H1 (cell line): ENCODE measurements at regions not wholly inside any gene's neighbourhood (a gene's known extent, or its start where the extent isn't known, plus 50 kb on each side); places are given as distances from the start of the nearest gene placed in this dataset.

Source experiments
- BCL11A ChIP-seq, 2 experiments: IDR thresholded peaks; one replicate each; pipeline ENCODE4 v1.6.1; 2011; ENCODE audit warnings: low read depth in 2 of 2, low read length in 2 of 2, mild to moderate bottlenecking in 2 of 2
- TF ChIP-seq, protein P1 (sequence below): IDR thresholded peaks from 2 replicates; pipeline ENCODE4 v1.6.1; 2012; ENCODE audit warnings: inconsistent platforms

DNA sequence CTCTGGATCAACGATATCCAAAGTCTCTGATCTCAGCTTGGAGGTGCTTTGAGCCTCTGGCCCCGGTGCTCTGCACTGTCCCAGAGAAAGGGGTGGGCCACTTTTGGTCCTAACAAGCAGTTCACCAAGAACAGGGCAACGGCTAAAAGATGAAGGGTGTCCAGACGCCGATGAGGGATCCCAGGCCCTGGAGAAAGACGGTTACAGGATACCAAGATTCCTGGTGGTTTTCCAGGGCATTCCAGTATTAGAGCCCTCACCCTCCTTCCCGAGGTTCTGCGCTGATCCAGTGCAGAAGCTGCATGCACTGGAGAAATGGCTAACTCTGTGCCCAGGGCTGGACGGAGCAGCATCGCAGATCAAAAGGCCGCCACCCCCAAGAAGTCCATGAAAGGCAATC lies 149.9 kb upstream of the IRF2BP2 start (continued):
- TF ChIP-seq, protein P1, sequence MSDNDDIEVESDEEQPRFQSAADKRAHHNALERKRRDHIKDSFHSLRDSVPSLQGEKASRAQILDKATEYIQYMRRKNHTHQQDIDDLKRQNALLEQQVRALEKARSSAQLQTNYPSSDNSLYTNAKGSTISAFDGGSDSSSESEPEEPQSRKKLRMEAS = no peak
- no peak for TF ChIP-seq BCL11A (IDR thresholded peaks at IDR 0.05; ENCODE audit: low read depth in 2 of 2, low read length in 2 of 2)
